Lower lobe of right lung (tissue), 2 donors: ENCODE measurements at regions not wholly inside any gene's neighbourhood (a gene's known extent, or its start where the extent isn't known, plus 50 kb on each side); places are given as distances from the start of the nearest gene placed in this dataset.

Experiments
- ATAC-seq, 2 donors: fragments of 200-7000 bp; cut with Tn5 transposase; one replicate each; pipeline ENCODE4 v1.9.1; 2020 to 2022; ENCODE audit warnings: mild to moderate bottlenecking in 2 of 2, moderate library complexity in 2 of 2
- DNase-seq: peaks from one replicate; pipeline ENCODE4 v3.0.0-alpha.2; 2020
- H3K27ac ChIP-seq: fragments of 200-600 bp; one replicate; pipeline ENCODE4 v1.8.0; 2022
- H3K27me3 ChIP-seq: fragments of 200-600 bp; one replicate; pipeline ENCODE4 v1.8.0; 2022; ENCODE audit warnings: low read depth
- H3K36me3 ChIP-seq: fragments of 200-600 bp; one replicate; pipeline ENCODE4 v1.8.0; 2022; ENCODE audit warnings: mild to moderate bottlenecking
- H3K4me1 ChIP-seq: fragments of 200-600 bp; one replicate; pipeline ENCODE4 v1.8.0; 2022
- H3K4me3 ChIP-seq: fragments of 200-600 bp; one replicate; pipeline ENCODE4 v1.8.0; 2022; ENCODE audit warnings: mild to moderate bottlenecking
- H3K9me3 ChIP-seq: fragments of 200-600 bp; one replicate; pipeline ENCODE4 v1.8.0; 2022
- intact Hi-C: fragments of 100-400 bp; cut with DNase I; formaldehyde crosslinking; loops from one replicate; pipeline ENCODE4 v1.11.0; 2022
- TF ChIP-seq, protein P1 (sequence below): fragments of 200-600 bp; IDR thresholded peaks from one replicate; pipeline ENCODE4 v1.8.0; 2022; ENCODE audit warnings: antibody characterized with exemption, mild to moderate bottlenecking
- donor health status: DM: no; HTN: yes; CAD: no; lungs with severe emphysema.

DNA sequence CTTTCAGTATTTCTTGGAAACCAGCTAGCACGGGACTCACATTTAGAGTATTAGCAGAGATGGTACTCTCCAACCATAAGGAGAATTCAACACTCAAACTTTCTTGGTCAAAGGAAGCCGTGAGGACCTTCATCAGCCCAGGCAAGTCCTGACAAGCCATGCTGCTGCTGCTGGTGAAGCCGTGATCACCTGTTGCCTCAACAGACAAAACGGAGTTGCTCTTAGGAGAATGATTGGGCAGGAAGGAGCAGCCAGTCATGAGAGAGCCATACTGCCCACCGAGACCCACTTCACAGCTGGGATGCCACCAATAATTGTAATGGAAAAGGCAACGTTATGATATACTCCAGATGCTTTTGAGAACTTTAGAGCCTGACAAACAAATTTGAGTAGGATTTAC lies 60.8 kb upstream of the PLPP4 start:
- Histone ChIP-seq H3K27ac (no peak overlapping the region), H3K9me3 (no peaks in the 10 kb centered on the region), H3K36me3 (no peaks in the 10 kb centered on the region), H3K4me1 (no peaks in the 10 kb centered on the region), H3K4me3 (no peak overlapping the region), H3K27me3 (no peaks in the 10 kb centered on the region)
- intact Hi-C loops: no loop called here
- TF ChIP-seq, protein P1, sequence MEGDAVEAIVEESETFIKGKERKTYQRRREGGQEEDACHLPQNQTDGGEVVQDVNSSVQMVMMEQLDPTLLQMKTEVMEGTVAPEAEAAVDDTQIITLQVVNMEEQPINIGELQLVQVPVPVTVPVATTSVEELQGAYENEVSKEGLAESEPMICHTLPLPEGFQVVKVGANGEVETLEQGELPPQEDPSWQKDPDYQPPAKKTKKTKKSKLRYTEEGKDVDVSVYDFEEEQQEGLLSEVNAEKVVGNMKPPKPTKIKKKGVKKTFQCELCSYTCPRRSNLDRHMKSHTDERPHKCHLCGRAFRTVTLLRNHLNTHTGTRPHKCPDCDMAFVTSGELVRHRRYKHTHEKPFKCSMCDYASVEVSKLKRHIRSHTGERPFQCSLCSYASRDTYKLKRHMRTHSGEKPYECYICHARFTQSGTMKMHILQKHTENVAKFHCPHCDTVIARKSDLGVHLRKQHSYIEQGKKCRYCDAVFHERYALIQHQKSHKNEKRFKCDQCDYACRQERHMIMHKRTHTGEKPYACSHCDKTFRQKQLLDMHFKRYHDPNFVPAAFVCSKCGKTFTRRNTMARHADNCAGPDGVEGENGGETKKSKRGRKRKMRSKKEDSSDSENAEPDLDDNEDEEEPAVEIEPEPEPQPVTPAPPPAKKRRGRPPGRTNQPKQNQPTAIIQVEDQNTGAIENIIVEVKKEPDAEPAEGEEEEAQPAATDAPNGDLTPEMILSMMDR: no peak
- ATAC-seq (no peak), DNase-seq (no peak)

- H3K4me3 ChIP-seq: no peak overlapping the region
- no peaks in the 10 kb centered on the region for H3K9me3 ChIP-seq
- ATAC-seq (no peak), DNase-seq (no peak)
- H3K27ac ChIP-seq: no peak overlapping the region
- no peaks in the 10 kb centered on the region for H3K4me1 ChIP-seq
- TF ChIP-seq, protein P1: no peak
- H3K36me3 ChIP-seq: no peaks in the 10 kb centered on the region
- H3K27me3 ChIP-seq: no peaks in the 10 kb centered on the region
- intact Hi-C loops: no loop called here
Observed at GRCh38 chr10:120398180-120398579, 58.8 kb upstream of the PLPP4 start.

- Histone ChIP-seq H3K36me3 (no peaks in the 10 kb centered on the region), H3K4me3 (no peak overlapping the region), H3K4me1 (no peaks in the 10 kb centered on the region), H3K9me3 (no peaks in the 10 kb centered on the region), H3K27me3 (no peaks in the 10 kb centered on the region), H3K27ac (no peak overlapping the region)
- ATAC-seq (no peak), DNase-seq (no peak)
- TF ChIP-seq, protein P1: no peak
- intact Hi-C loops: no loop called here
Observed at GRCh38 chr10:120400601-120401000, 56.4 kb upstream of the PLPP4 start.

GRCh38 chr10:120402147-120402766 lies 54.8 kb upstream of the PLPP4 start:
- intact Hi-C loops: no loop called here
- H3K4me1 ChIP-seq: no peaks in the 10 kb centered on the region
- no peak for ATAC-seq
- DNase-seq: no peak
- H3K36me3 ChIP-seq: no peaks in the 10 kb centered on the region
- no peak overlapping the region for H3K4me3 ChIP-seq
- no peak overlapping the region for H3K27ac ChIP-seq
- no peaks in the 10 kb centered on the region for H3K27me3 ChIP-seq
- no peaks in the 10 kb centered on the region for H3K9me3 ChIP-seq
- TF ChIP-seq, protein P1: no peak

DNA sequence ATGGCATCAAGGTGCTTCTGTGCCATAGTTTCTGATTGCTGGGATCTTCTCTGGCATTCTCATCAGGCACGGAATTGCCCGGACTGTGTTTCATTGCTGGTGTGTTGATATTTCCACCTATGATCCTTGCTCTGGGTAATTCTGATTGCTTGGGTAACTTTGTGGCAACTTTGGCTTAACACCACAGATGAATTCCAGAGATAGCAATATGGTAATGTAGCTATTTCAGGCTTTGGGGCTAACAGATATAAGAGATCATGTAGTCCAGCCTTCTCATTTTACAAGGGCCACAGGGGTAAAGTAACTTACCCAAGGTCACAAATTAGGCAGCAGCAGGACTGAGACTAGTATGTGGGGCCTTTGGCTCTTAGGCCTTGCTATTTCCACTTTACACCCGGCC lies 53.9 kb upstream of the PLPP4 start:
- no peak for ATAC-seq
- intact Hi-C loops: no loop called here
- H3K9me3 ChIP-seq: no peaks in the 10 kb centered on the region
- H3K4me1 ChIP-seq: no peaks in the 10 kb centered on the region
- DNase-seq: no peak
- TF ChIP-seq, protein P1: no peak
- no peaks in the 10 kb centered on the region for H3K36me3 ChIP-seq
- no peak overlapping the region for H3K4me3 ChIP-seq
- H3K27ac ChIP-seq: no peak overlapping the region
- H3K27me3 ChIP-seq: no peaks in the 10 kb centered on the region
